Progenitor cell of endocrine pancreas (in vitro differentiated cells): ENCODE measurements at regions not wholly inside any gene's neighbourhood (a gene's known extent, or its start where the extent isn't known, plus 50 kb on each side); places are given as distances from the start of the nearest gene placed in this dataset.

Experiments used
- DNase-seq: peaks from one replicate; pipeline ENCODE4 v3.0.0; 2021; ENCODE audit warnings: low spot score; ENCODE audit not compliant: unreplicated experiment
- H3K27ac Mint-ChIP-seq: 2 replicates; pipeline ENCODE4 v1.8.0; 2021; ENCODE audit warnings: mild to moderate bottlenecking, moderate library complexity, mixed read lengths
- H3K27me3 Mint-ChIP-seq: 2 replicates; pipeline ENCODE4 v1.8.0; 2021; ENCODE audit warnings: mixed read lengths
- H3K36me3 Mint-ChIP-seq: 2 replicates; pipeline ENCODE4 v1.8.0; 2022; ENCODE audit warnings: mixed read lengths; ENCODE audit not compliant: insufficient read depth
- H3K4me1 Mint-ChIP-seq: 2 replicates; pipeline ENCODE4 v1.8.0; 2021; ENCODE audit warnings: low read depth, mixed read lengths
- H3K4me3 Mint-ChIP-seq: 2 replicates; pipeline ENCODE4 v1.8.0; 2021; ENCODE audit warnings: low read depth, mild to moderate bottlenecking, moderate library complexity, mixed read lengths
- H3K9me3 Mint-ChIP-seq: 2 replicates; pipeline ENCODE4 v1.8.0; 2021; ENCODE audit warnings: low read depth, mixed read lengths
- TF ChIP-seq, protein P1 (sequence below): fragments of 200-600 bp; sonication (generic); IDR thresholded peaks from one replicate; pipeline ENCODE4 v1.5.0; 2021; ENCODE audit warnings: antibody characterized with exemption, mild to moderate bottlenecking; ENCODE audit not compliant: unreplicated experiment

DNA sequence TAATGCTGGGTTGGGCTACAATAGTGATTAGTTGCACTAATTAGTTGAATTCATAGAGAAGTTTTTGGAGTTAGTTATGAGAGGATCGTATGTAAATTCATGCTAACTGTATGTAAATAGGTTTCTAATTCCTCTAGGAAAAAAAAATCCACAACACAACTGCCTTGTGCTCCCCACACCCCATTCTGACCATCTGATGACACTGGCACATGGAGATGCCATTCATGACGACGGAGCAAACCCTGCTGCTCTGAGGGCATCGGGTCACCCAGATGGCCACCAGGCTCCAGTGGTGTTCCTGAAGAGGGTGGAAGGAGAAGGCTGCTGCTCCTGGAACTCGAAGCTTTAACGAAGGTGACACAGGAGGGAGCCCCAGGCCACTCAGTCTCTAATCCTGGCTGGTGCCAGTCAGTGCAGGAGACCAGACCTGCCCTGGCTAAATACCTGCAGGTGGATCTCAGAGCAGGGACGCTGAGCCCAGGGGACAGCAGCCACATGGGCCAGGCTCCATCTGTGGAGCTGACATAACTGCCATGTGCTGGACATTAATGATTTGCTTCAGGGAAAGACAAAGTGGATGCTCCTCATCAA, 90.3 kb downstream of the FAM50B start:
- Mint-ChIP-seq H3K9me3 (no peaks in the 10 kb centered on the region), H3K4me1 (no peaks in the 10 kb centered on the region), H3K36me3 (no peaks in the 10 kb centered on the region), H3K27ac (no peak overlapping the region), H3K27me3 (peaks cover 9% of the 10 kb centered on the region), H3K4me3 (no peak overlapping the region)
- TF ChIP-seq, protein P1, sequence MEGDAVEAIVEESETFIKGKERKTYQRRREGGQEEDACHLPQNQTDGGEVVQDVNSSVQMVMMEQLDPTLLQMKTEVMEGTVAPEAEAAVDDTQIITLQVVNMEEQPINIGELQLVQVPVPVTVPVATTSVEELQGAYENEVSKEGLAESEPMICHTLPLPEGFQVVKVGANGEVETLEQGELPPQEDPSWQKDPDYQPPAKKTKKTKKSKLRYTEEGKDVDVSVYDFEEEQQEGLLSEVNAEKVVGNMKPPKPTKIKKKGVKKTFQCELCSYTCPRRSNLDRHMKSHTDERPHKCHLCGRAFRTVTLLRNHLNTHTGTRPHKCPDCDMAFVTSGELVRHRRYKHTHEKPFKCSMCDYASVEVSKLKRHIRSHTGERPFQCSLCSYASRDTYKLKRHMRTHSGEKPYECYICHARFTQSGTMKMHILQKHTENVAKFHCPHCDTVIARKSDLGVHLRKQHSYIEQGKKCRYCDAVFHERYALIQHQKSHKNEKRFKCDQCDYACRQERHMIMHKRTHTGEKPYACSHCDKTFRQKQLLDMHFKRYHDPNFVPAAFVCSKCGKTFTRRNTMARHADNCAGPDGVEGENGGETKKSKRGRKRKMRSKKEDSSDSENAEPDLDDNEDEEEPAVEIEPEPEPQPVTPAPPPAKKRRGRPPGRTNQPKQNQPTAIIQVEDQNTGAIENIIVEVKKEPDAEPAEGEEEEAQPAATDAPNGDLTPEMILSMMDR = no peak
- DNase-seq = no peak

DNA sequence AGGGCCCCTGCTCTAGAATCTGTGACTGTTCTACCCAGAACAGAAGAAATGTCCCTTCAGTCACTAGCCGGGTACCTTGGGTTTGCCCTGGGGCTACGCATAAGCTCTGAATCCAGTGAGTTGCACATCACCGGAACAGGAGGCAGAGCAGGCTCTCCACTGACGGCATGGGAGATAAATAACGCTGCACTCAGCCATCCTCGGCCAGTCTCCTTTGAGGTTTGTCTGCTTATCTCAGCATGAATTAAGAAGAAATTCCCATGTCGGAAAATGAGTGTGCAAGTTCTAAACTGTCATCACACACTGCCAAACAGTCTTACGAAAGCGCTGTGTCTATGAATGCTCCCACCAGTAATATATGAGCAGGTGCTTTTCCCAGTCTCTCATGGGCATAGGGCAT, 90.8 kb downstream of the FAM50B start:
- Mint-ChIP-seq H3K4me3 (no peak overlapping the region), H3K27me3 (peaks cover 14% of the 10 kb centered on the region), H3K36me3 (no peaks in the 10 kb centered on the region), H3K4me1 (no peaks in the 10 kb centered on the region), H3K27ac (no peak overlapping the region), H3K9me3 (no peaks in the 10 kb centered on the region)
- TF ChIP-seq, protein P1 = no peak
- no peak for DNase-seq

DNA sequence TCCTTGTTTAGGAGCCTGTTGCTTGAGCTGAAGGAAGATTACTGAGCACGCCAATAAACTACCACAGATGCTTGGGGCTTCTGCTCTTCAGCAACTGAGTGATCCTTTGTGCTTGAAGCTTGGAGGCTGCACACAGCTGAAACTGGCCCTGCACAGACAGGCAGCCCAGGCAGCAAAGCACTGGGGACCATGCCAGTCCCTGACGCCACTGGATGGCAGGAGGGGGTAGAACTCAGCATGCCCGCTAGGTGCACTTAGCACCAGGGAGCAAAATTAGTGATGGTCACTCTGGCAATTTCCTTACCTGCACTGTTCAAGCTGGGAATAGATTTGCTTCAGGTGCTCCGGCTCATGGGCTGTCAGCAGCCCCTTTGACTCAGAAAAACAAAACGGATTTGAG, 91.5 kb downstream of the FAM50B start:
- peaks cover 17% of the 10 kb centered on the region for H3K27me3 Mint-ChIP-seq
- H3K27ac Mint-ChIP-seq = no peak overlapping the region

DNA sequence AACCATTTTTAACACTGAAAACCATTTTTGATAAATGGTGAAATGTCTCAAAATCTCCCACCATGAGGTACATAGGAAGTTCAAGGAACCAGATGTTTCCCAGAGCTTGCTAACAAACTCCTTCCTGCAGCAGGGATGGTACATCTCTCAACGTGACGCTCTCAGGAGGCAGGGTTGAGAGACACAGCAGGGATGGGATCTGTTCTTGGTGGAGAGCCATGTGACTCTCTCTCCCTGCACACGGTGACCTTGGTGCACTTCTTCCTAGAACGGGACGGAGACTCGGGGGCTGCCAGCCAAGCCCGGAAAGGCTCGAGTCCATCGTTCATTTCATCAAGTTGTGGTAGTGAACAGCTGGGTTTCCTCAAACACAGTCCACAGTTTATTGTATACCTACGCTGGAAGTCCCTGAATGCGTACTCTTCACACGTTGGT, 94.2 kb downstream of the FAM50B start:
- no peak overlapping the region for H3K4me3 Mint-ChIP-seq
- H3K36me3 Mint-ChIP-seq = no peaks in the 10 kb centered on the region
- H3K9me3 Mint-ChIP-seq = no peaks in the 10 kb centered on the region
- H3K27ac Mint-ChIP-seq = no peak overlapping the region
- TF ChIP-seq, protein P1 = no peak
- peaks cover 26% of the 10 kb centered on the region for H3K27me3 Mint-ChIP-seq
- H3K4me1 Mint-ChIP-seq = no peaks in the 10 kb centered on the region
- no peak for DNase-seq

More for the DNA sequence above, 91.5 kb downstream of the FAM50B start:
- Mint-ChIP-seq H3K9me3 (no peaks in the 10 kb centered on the region), H3K36me3 (no peaks in the 10 kb centered on the region), H3K4me1 (no peaks in the 10 kb centered on the region), H3K4me3 (no peak overlapping the region)
- TF ChIP-seq, protein P1 = no peak
- DNase-seq = no peak

DNA sequence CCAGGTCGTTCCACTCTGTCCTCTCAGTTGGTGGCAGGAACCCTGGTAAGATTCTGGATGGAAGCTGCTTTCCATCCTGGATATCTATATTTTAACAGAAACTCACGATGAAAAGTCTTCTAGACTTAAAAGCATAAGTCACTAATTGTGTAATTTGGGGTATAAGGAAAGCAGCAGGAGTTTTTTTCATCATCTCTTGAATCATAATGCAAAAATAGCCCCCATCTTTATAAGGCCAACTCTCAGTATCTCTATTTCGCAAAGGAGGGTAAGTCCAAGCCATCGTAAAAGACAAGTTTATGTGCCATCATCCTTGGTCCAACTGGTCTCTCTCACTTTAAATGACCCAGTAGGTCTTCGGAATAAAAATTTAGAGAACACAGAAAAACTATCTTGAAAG, 95.1 kb downstream of the FAM50B start:
- Mint-ChIP-seq H3K27me3 (peaks cover 32% of the 10 kb centered on the region), H3K4me3 (no peak overlapping the region), H3K36me3 (no peaks in the 10 kb centered on the region), H3K27ac (no peak overlapping the region), H3K4me1 (no peaks in the 10 kb centered on the region), H3K9me3 (no peaks in the 10 kb centered on the region)
- TF ChIP-seq, protein P1 = no peak
- no peak for DNase-seq
